HG03196 (cell line): ENCODE measurements at regions not wholly inside any gene's neighbourhood (a gene's known extent, or its start where the extent isn't known, plus 50 kb on each side); places are given as distances from the start of the nearest gene placed in this dataset.

Experiments
- ATAC-seq: cut with Tn5 transposase; IDR thresholded peaks from one replicate; pipeline ENCODE4 v1.9.1; 2021; ENCODE audit not compliant: unreplicated experiment

GRCh38 chr13:32960626-32961025 lies 55.6 kb upstream of the KL start:
- no peak for ATAC-seq

- no peak for ATAC-seq
Observed at GRCh38 chr13:32961724-32962123, 54.5 kb upstream of the KL start.

GRCh38 chr13:32962342-32962741 lies 53.9 kb upstream of the KL start:
- ATAC-seq = no peak

GRCh38 chr13:32964987-32965386 lies 51.2 kb upstream of the KL start:
- no peak for ATAC-seq
